Bronchial epithelial cell (primary cell): ENCODE measurements at regions not wholly inside any gene's neighbourhood (a gene's known extent, or its start where the extent isn't known, plus 50 kb on each side); places are given as distances from the start of the nearest gene placed in this dataset.

Experiments used
- DNase-seq: peaks from one replicate; pipeline ENCODE4 v3.0.0-alpha.2; 2010; ENCODE audit warnings: low read depth
- FAIRE-seq: peaks from 2 replicates; lab custom pipeline; 2011; peaks lifted over from hg19 to GRCh38; lab: Jason Lieb, UNC
- H3K27me3 ChIP-seq: 2 replicates; pipeline ENCODE4 v1.5.1; 2011; ENCODE audit warnings: low read length; ENCODE audit not compliant: control insufficient read depth, insufficient read depth
- H3K36me3 ChIP-seq: 2 replicates; pipeline ENCODE4 v1.5.1; 2011; ENCODE audit warnings: low read length; ENCODE audit not compliant: control insufficient read depth, insufficient read depth
- H3K4me3 ChIP-seq: 2 replicates; pipeline ENCODE4 v1.5.1; 2011; ENCODE audit warnings: mild to moderate bottlenecking, low read depth, low read length, control low read depth
- TF ChIP-seq, protein P1 (sequence below): IDR thresholded peaks from 2 replicates; pipeline ENCODE4 v1.5.1; 2011; ENCODE audit warnings: mild to moderate bottlenecking, moderate library complexity, low read length, control low read depth, inconsistent platforms; ENCODE audit not compliant: insufficient read depth, severe bottlenecking

DNA sequence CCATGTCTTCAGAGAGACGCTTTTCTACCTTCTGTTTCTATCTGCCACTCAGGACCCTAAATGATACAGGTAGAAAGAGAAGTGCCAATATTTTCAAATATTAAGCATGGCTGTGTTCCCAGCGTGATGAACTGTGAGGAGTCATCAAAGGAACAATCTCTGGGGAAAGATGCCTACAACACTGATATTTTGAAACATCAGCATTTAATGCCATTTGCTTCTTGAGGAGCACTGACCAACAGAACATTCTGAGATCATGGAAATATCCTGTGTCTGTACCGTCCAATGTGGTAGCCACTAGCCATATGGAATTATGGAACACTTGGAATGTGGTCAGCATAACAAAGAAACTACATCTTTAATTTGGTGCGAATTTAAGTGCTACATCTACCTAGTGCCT is 117.9 kb upstream of the COL6A5 start:
- H3K27me3 ChIP-seq: no peaks in the 10 kb centered on the region
- TF ChIP-seq, protein P1, sequence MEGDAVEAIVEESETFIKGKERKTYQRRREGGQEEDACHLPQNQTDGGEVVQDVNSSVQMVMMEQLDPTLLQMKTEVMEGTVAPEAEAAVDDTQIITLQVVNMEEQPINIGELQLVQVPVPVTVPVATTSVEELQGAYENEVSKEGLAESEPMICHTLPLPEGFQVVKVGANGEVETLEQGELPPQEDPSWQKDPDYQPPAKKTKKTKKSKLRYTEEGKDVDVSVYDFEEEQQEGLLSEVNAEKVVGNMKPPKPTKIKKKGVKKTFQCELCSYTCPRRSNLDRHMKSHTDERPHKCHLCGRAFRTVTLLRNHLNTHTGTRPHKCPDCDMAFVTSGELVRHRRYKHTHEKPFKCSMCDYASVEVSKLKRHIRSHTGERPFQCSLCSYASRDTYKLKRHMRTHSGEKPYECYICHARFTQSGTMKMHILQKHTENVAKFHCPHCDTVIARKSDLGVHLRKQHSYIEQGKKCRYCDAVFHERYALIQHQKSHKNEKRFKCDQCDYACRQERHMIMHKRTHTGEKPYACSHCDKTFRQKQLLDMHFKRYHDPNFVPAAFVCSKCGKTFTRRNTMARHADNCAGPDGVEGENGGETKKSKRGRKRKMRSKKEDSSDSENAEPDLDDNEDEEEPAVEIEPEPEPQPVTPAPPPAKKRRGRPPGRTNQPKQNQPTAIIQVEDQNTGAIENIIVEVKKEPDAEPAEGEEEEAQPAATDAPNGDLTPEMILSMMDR: no peak
- FAIRE-seq: no peak
- no peak for DNase-seq
- H3K36me3 ChIP-seq: no peaks in the 10 kb centered on the region
- H3K4me3 ChIP-seq: no peak overlapping the region

DNA sequence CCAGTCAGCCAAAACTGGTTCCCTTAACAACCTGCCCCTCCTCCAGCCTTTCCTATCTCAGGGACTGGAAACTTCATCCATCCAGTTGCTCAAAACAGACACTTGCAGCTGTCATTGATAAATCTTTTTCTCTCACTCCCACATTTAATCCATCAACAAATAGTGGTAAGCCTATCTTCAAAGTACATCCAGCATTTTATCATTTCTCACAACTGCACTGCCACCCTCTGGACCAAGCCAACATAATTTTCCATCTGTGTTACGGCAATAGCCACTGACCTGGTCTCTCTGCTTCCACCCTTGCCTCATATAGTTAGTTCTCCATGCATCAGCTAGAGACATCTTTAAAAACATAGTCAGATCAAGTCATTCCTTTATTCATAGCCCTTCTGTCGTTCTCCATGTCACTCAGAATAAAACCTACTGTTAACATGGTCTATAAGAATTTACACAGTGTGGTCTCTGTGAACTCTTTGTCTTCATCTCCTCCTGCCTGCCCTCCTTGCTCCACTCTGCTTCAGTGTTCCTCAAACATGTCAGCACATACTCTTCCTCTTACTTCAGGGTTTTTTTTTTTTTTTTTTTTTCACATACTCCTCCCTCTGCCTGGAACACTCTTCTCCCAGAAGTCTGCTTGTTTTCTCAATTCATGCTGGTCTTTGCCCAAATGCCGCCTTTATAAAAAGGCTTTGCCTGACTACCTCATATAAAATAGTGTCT is 102.5 kb upstream of the COL6A5 start:
- Histone ChIP-seq H3K36me3 (no peaks in the 10 kb centered on the region), H3K4me3 (no peak overlapping the region), H3K27me3 (no peaks in the 10 kb centered on the region)
- FAIRE-seq: peak; percentile 32
- TF ChIP-seq, protein P1: peak; percentile 14
- peak; percentile 18 for DNase-seq

DNA sequence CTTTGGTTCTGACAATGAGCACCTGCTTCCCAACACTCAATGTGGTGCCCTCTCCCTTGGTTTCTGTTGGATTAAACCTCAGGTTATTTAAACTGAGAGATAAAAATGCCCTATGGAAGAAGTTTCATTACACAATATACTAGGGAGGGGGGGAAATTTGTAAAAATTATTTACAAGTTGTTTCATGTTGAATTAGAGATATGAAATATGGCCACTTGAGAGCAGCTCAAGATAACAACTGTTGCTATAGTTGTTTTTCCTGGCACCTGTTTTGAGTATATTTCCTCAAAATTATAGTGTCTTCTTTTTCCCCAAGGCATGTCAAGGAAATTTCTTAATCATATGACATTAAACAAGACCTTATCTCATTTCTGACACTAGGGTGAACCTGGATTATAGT is 101.7 kb upstream of the COL6A5 start:
- H3K27me3 ChIP-seq: no peaks in the 10 kb centered on the region
- no peaks in the 10 kb centered on the region for H3K36me3 ChIP-seq
- FAIRE-seq (no peak), DNase-seq (no peak)
- H3K4me3 ChIP-seq: no peak overlapping the region
- TF ChIP-seq, protein P1: no peak

DNA sequence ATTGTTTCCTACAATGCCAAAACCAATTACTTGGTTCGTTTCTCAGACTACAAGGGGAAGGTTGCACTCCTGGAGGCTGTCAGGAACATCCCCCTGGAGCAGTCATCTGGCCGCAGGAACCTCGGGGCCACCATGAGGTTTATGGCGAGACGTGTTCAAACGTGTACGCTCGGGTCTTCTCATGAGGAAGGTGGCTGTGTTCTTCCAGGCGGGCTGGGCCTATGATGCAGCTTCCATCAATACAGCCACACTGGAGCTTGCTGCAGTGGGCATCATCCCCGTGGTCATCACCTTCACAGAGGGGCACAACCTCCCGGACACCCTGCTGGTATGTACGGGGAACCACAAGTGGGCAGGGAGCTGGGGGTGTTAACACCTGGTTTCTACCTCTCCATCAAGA is 94.5 kb upstream of the COL6A5 start:
- DNase-seq: no peak
- no peak overlapping the region for H3K4me3 ChIP-seq
- H3K27me3 ChIP-seq: no peaks in the 10 kb centered on the region
- FAIRE-seq: no peak
- H3K36me3 ChIP-seq: no peaks in the 10 kb centered on the region
- TF ChIP-seq, protein P1: no peak

DNA sequence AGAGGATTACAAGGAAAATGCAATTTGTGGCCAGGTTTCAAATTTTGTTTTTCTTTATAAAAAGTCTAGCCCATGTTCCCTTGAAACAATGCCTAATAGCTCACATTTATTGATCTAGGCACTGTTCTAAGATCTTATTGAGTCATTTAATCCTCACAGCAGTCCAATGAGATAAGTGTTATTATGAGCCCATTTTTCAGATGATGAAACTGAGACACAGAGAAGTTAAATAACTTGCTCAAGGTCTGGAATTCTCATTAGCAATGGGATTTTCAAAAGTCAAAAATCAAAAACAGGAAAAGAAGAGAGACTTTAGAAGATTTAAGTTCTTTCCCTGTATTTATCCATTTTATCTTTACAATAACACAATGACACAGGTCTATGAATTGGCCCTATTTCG is 90.0 kb upstream of the COL6A5 start:
- TF ChIP-seq, protein P1: no peak
- no peak for FAIRE-seq
- DNase-seq: no peak
- H3K27me3 ChIP-seq: no peaks in the 10 kb centered on the region
- H3K4me3 ChIP-seq: no peak overlapping the region
- no peaks in the 10 kb centered on the region for H3K36me3 ChIP-seq

DNA sequence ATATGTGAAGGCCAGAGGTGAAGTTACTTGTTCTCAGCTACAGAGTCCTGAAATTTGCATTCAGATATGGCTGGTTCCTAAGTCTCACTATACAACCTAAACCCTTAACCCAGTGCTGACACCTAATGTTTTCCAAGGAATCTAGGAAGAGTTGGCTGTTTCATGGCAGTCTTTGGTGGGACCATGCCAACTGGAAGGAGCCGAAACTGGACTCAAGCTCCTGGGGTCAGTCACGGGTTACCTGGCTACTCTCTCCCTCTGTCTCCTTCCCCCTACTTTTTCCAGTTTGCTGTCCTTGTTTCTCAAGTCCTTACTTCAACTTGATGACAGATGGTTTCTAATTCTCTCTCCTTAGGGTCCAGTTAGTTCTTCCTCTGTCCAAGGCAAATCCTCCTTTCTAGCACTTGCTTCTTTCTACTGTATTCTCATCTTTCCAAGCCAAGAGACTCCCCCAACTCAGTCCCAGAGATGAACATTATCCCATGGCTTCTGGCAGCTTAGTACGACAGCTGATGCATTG is 88.6 kb upstream of the COL6A5 start:
- DNase-seq: no peak
- FAIRE-seq: no peak
- TF ChIP-seq, protein P1: no peak
- Histone ChIP-seq H3K27me3 (no peaks in the 10 kb centered on the region), H3K36me3 (no peaks in the 10 kb centered on the region), H3K4me3 (no peak overlapping the region)
